ENCODE measurements at regions not wholly inside any gene's neighbourhood (a gene's known extent, or its start where the extent isn't known, plus 50 kb on each side); places are given as distances from the start of the nearest gene placed in this dataset.
"Not testable (repeated sequence)": the region's sequence is repeated elsewhere in the genome, so short reads cannot be mapped to it uniquely, and the experiment has no call there.

GRCh38 chr2:20949256-20949655 lies 94.6 kb downstream of the APOB start:
- FAIRE-seq = no peak
- no peak for TF ChIP-seq CTCF (IDR thresholded peaks at IDR 0.05; ENCODE audit: insufficient read depth, missing control alignments)
- DNase-seq (ENCODE audit: insufficient read length, low spot score) = no peak

- no peak for TF ChIP-seq CTCF (IDR thresholded peaks at IDR 0.05; ENCODE audit: insufficient read depth, missing control alignments)
- FAIRE-seq (no peak), DNase-seq (ENCODE audit: insufficient read length, low spot score) (no peak)
Observed at GRCh38 chr2:20946468-20946867, 97.4 kb downstream of the APOB start.

GRCh38 chr2:20943721-20944120 lies 100.2 kb downstream of the APOB start:
- not testable (repeated sequence) for FAIRE-seq

GRCh38 chr2:20942646-20943125 lies 101.2 kb downstream of the APOB start:
- FAIRE-seq (no peak), DNase-seq (ENCODE audit: insufficient read length, low spot score) (no peak)
- TF ChIP-seq CTCF (IDR thresholded peaks at IDR 0.05; ENCODE audit: insufficient read depth, missing control alignments) = no peak

More at GRCh38 chr2:20943721-20944120, 100.2 kb downstream of the APOB start:
- not testable (repeated sequence) for DNase-seq (ENCODE audit: insufficient read length, low spot score)

GRCh38 chr2:20940856-20941255 lies 103.0 kb downstream of the APOB start:
- FAIRE-seq (no peak), DNase-seq (ENCODE audit: insufficient read length, low spot score) (no peak)

GRCh38 chr2:20939931-20940795 lies 103.7 kb downstream of the APOB start:
- no peak for TF ChIP-seq CTCF (IDR thresholded peaks at IDR 0.05; ENCODE audit: insufficient read depth, missing control alignments)
- DNase-seq (ENCODE audit: insufficient read length, low spot score) (no peak), FAIRE-seq (no peak)

More at GRCh38 chr2:20940856-20941255, 103.0 kb downstream of the APOB start:
- TF ChIP-seq CTCF (IDR thresholded peaks at IDR 0.05; ENCODE audit: insufficient read depth, missing control alignments) = no peak

- DNase-seq (ENCODE audit: insufficient read length, low spot score) (no peak), FAIRE-seq (no peak)
- TF ChIP-seq CTCF (IDR thresholded peaks at IDR 0.05; ENCODE audit: insufficient read depth, missing control alignments) = no peak
Observed at GRCh38 chr2:20937353-20937752, 106.5 kb downstream of the APOB start.
